OCI-M1 (cell line): ENCODE measurements at regions not wholly inside any gene's neighbourhood (a gene's known extent, or its start where the extent isn't known, plus 50 kb on each side); places are given as distances from the start of the nearest gene placed in this dataset.
"Not testable (repeated sequence)": the region's sequence is repeated elsewhere in the genome, so short reads cannot be mapped to it uniquely, and the experiment has no call there.

Experiments used
- DNase-seq: peaks from one replicate; lab custom pipeline; 2025; lab: John Stamatoyannopoulos, UW

- DNase-seq = no peak
Measured at GRCh38 chr16:11414815-11415775, 69.8 kb downstream of the RMI2 start.

DNA sequence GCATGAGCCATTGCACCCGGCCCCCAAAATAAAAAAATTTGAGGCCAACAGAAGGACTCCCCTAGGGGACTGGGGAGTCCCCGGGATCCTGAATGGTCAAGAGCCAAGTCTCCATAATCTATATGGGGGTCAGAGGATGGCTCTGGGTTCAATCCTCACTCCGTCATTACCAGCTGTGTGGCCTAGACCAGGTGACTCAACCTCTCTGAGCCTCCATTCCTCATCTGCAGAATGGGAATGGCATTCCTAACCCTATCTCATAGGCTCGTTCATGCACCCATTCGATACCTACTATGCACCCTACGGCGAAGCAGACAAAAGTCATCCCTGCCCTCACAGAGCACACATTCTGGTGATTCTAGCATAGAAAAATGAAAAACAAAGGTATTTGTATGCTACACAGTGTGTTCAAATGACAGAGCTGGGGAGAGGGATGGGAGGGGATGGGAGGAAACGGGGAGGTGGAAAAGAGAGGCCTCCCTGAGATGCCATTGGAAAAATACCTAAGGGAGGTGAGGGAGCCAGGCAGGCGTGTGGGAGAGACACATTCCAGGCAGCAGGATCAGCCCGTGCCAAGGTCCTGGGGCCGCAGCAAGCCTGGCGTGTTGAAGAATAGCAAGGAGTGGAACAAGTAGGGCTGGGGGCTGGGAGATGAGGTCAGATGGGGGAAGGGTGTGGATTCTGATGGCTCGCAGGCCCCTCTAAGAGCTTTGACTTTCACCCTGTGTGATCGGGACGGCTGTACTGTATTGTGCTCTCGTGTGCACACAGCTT is 71.2 kb downstream of the RMI2 start:
- DNase-seq = no peak

DNA sequence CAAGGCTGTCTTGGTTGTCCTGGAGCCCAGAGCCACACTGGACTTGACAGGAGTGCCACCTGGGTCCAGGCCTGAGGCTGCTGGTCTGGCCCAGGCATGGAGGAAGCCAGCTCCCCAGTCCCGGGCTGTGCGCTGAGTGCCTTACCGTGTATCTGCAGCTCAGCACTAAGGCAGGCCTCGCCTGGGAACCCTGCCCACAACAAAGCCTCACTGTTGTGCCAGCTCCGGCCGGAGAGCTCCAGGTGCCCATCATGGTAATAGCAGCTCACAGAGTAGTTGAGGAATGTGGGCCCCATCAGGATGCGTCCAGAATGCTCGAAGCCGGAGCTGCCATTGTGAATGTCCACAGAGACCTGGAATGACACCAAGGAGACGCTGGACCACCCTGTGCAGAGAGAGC is 72.2 kb downstream of the RMI2 start:
- DNase-seq = no peak

DNA sequence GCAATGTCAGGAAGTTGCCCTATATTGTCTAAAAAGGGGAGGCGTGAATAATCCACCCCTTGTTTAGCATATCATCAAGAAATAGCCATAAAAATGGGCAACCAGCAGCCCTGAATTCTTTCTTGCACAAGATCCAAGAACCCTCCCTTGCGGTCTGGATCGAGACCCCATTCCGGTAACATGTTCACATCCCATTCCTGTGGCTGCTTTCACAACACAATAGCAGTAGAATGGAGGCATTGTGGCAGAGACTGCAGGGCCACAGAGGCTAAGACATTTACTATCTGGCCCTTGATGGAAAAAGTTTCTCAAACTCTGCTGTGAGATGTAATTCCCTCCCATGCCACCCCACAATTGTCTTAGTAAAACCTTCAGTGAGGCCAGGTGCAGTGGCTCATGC is 73.2 kb downstream of the RMI2 start:
- no peak for DNase-seq

GRCh38 chr16:11420067-11420466 is 74.8 kb downstream of the RMI2 start:
- DNase-seq = not testable (repeated sequence)

GRCh38 chr16:11420895-11421294 is 75.6 kb downstream of the RMI2 start:
- DNase-seq = no peak

- DNase-seq = no peak
Measured at GRCh38 chr16:11422381-11423314, 77.4 kb downstream of the RMI2 start.

DNA sequence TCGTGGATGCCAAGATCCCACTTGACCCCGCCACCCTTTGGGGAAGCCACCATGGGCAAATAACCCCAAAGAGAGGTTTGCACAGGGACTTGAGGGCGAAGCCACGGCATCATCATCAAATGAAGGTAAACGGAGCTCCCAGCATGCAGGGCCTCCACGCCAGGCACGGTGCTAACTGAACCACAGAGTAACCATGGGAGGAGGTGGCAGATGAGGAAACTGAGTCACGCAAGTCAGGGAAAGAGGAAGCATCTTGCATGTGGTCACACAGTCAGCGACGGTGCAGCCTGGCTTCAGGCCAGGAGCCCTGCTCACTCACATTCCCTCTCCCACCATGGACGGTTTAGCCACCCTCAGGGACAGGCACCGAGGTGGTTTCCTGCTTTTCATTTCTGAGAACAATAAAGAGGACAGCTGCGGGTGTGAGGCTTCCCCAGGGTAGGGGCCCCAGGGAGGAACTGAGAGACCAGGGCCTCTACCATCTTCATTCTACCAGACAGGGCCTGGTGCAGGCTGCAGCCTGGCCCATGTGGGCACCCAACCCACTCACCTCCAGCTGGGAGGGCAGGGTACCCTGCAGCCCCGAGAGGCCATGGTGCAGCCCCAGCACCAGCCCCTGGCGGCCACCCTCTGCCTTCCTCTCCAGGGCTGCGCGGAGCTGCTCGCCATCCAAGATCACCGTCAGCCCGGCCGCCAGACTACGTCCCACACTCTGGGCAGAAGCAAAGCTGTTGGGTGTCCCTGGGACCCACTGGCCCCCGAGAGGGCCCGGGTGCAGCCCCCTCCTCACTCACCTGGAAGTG is 78.3 kb downstream of the RMI2 start:
- no peak for DNase-seq

GRCh38 chr16:11424118-11424460 is 78.8 kb downstream of the RMI2 start:
- DNase-seq = no peak

GRCh38 chr16:11425140-11425539 is 79.9 kb downstream of the RMI2 start:
- no peak for DNase-seq

DNA sequence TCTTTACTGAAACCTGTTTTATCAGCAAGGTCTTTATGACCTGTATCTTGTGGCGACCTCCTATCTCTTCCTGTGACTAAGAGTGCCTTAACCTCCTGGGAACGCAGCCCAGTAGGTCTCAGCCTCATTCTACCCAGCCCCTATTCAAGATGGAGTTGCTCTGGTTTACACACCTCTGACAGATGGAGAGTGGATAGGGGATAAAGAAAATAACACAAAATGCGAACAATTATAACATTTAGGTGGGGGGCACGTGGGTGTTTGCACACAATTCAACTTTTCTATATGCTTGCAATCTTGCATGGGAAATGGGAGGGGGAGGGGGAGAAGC is 83.3 kb downstream of the RMI2 start:
- DNase-seq = no peak

GRCh38 chr16:11429123-11429522 is 83.9 kb downstream of the RMI2 start:
- DNase-seq = no peak

GRCh38 chr16:11429823-11430222 is 84.6 kb downstream of the RMI2 start:
- DNase-seq = no peak

GRCh38 chr16:11430601-11431317 is 85.5 kb downstream of the RMI2 start:
- no peak for DNase-seq

DNA sequence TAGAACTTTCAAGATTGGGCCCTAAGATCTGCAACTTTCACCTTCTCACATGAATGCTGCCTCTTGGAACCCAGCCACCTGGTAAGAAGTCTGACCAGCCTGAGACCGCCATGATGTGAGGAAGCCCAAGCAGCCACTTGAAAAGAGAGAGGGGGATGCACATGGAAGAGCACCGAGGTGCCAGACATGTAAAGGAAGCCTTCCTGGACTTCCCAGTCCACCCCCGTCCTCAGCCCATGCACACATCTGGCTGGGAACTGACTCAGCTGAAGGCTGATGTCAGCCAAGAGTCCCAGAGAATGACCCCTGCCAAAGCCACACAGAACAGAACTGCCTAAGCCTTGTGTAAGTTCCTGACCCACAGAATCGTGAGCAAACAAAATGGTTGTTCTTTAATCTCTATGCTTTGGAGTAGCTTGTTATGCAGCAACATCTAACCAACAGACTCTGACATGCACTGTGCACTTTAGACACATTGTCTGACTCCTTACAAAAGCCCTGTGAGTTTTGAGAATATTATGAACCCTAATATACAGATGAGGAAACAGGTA is 86.7 kb downstream of the RMI2 start:
- DNase-seq = no peak

- no peak for DNase-seq
Measured at GRCh38 chr16:11432856-11433395, 87.7 kb downstream of the RMI2 start.

DNA sequence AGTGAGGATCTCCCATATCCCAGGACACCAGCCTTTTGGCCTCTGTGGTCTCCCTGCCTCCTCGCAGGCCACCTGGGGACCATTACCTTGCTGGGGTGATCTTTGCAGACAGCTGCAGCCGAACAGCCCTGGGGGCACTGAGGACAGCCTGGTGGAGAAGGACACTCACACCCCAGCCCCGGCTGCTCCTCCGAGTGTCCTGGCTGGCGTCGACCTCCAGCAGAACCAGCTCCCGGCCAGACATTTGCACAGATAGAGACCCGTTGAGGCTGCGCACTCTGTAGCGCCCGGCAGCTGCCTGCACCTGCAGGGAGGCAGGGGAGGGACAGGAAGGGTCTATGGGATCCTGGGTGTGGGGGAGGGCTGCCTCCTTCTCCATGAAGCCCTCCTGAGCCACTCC is 90.3 kb downstream of the RMI2 start:
- DNase-seq = no peak

DNA sequence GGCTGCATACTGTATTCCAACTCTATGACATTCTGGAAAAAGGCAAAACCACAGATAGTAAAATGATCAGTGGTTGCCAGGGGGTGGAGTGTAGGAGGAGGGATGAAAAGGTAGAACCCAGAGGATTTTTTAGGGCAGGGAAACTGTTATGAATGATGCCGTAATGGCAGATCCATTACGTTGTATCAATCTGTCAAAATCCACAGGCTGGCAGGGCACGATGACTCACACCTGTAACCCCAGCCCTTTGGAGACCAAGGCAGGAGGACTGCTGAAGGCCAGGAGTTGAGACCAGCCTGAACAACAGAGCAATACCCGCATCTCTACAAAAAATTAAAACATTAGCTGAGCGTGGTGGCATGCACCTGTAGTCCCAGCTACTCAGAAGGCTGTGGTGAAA is 91.8 kb downstream of the RMI2 start:
- no peak for DNase-seq

DNA sequence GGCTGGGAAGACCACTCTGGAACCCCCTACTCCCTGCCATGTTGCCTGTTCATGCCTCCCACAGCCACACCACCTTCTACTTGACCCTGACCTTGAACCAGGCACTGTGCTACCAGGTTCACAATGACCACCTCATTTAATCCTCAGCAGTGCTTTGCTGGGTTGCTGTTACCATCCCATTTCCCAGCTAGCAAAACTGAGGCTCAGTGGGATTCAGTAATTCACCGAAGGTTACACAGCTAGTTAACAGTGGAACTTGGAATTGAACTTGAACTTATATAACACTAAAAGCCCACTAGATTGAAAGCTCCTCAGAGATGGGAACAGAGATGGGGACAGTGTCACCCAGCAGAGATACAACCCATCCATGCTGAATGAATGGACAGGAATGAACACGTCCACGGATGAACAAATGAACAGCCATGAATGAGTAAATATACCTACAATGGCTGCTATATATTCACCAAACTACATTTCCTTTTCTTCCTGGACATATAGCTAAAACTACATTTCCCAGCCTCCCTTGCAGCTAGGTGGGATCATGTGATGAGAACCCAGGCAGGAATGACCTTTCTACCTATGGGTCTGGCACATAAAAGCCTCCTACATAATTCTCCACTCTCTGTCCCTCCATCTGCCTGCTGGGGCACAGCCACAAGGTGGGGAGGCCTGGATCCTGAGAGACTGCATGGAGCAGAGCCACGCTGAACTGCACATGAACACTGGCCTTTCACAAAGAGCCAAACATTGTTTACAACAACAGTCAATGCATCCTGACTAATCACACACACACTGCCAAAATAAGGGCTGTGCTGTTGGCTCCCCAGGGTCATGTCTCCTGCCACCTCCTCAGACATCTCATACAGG is 94.8 kb downstream of the RMI2 start:
- no peak for DNase-seq
